SK-N-SH (cell line): ENCODE measurements at regions not wholly inside any gene's neighbourhood (a gene's known extent, or its start where the extent isn't known, plus 50 kb on each side); places are given as distances from the start of the nearest gene placed in this dataset.

ENCODE experiments used
- CTCF ChIA-PET: fragments of 300-600, 350-600 bp; formaldehyde crosslinking; extraction: SDS; loops from one replicate; lab custom pipeline; 2021; lab: Yijun Ruan, JAX
- POLR2A ChIA-PET: fragments of 350-600 bp; sonication (Branson Sonifier 250); formaldehyde crosslinking; extraction: SDS; loops from one replicate; lab custom pipeline; 2020; ENCODE audit warnings: antibody characterized with exemption, inconsistent platforms; lab: Yijun Ruan, JAX
- DNase-seq: peaks from one replicate; pipeline ENCODE4 v3.0.0; 2012
- H2AFZ ChIP-seq: fragments of 200-600 bp; sonication (generic); 2 replicates; pipeline ENCODE4 v1.8.1; 2016; ENCODE audit warnings: antibody characterized with exemption, mild to moderate bottlenecking, low read depth
- H3F3A ChIP-seq: fragments of 200-600 bp; sonication (generic); replicated peaks from 2 replicates; pipeline ENCODE3; 2016; ENCODE audit warnings: antibody characterized with exemption, mild to moderate bottlenecking; ENCODE audit not compliant: insufficient read depth
- H3K27ac ChIP-seq, 2 experiments: fragments of 200-500 bp in 1 of 2; fragments of 200-600 bp in 1 of 2; sonication (Bioruptor generic) in 1 of 2; sonication (generic), shearing (Covaris generic) in 1 of 2; 2 replicates each; pipeline versions ENCODE4 v1.5.1 to v1.6.1; 2014 to 2016; ENCODE audit warnings: low read depth in 2 of 2, inconsistent platforms in 1 of 2, low read length in 1 of 2, mild to moderate bottlenecking in 1 of 2, mixed read lengths in 1 of 2
- H3K27me3 ChIP-seq: fragments of 200-600 bp; sonication (generic), shearing (Covaris generic); 2 replicates; pipeline ENCODE4 v1.6.1; 2016; ENCODE audit warnings: mixed run types; ENCODE audit not compliant: insufficient read depth
- H3K36me3 ChIP-seq, 2 experiments: fragments of 200-500 bp in 1 of 2; fragments of 200-600 bp in 1 of 2; sonication (Bioruptor generic) in 1 of 2; sonication (generic) in 1 of 2; replicated peaks in 1 of 2; 2 replicates each; pipeline versions ENCODE3 to v1.5.1; 2014 to 2016; ENCODE audit warnings: low read length in 1 of 2, mild to moderate bottlenecking in 1 of 2; ENCODE audit not compliant: insufficient read depth in 2 of 2, control insufficient read depth in 1 of 2
- H3K4me1 ChIP-seq, 2 experiments: fragments of 200-500 bp in 1 of 2; fragments of 200-600 bp in 1 of 2; sonication (Bioruptor generic) in 1 of 2; sonication (generic), shearing (Covaris generic) in 1 of 2; 2 replicates each; pipeline versions ENCODE4 v1.5.1 to v1.6.1; 2014 to 2016; ENCODE audit warnings: low read depth in 1 of 2, low read length in 1 of 2, mixed run types in 1 of 2; ENCODE audit not compliant: insufficient read depth in 2 of 2, control insufficient read depth in 1 of 2
- H3K4me2 ChIP-seq: fragments of 200-600 bp; sonication (generic), shearing (Covaris generic); 2 replicates; pipeline ENCODE4 v1.6.1; 2017; ENCODE audit warnings: mixed run types
- H3K4me3 ChIP-seq, 2 experiments: fragments of 200-500 bp in 1 of 2; fragments of 200-600 bp in 1 of 2; sonication (Bioruptor generic) in 1 of 2; sonication (generic), shearing (Covaris generic) in 1 of 2; 2 replicates each; pipeline versions ENCODE4 v1.5.1 to v1.8.1; 2014 to 2016; ENCODE audit warnings: low read depth in 2 of 2, inconsistent platforms in 1 of 2, low read length in 1 of 2, mild to moderate bottlenecking in 1 of 2, mixed read lengths in 1 of 2, moderate library complexity in 1 of 2
- H3K79me2 ChIP-seq: fragments of 200-600 bp; sonication (generic); 2 replicates; pipeline ENCODE4 v1.8.1; 2017; ENCODE audit warnings: mild to moderate bottlenecking; ENCODE audit not compliant: insufficient read depth
- H3K9ac ChIP-seq: fragments of 200-600 bp; sonication (generic); 2 replicates; pipeline ENCODE4 v1.6.1; 2017; ENCODE audit warnings: mixed run types
- H3K9me2 ChIP-seq: fragments of 200-600 bp; sonication (generic); 2 replicates; pipeline ENCODE4 v1.6.1; 2017; ENCODE audit warnings: mixed run types
- H3K9me3 ChIP-seq: fragments of 200-600 bp; sonication (generic); 2 replicates; pipeline ENCODE4 v1.6.1; 2017; ENCODE audit warnings: mixed run types, mild to moderate bottlenecking, moderate library complexity
- H4K20me1 ChIP-seq: fragments of 200-600 bp; sonication (generic); 2 replicates; pipeline ENCODE4 v1.6.1; 2017; ENCODE audit warnings: mild to moderate bottlenecking, mixed run types; ENCODE audit not compliant: insufficient read depth
- CHD2 ChIP-seq: fragments of 150-350 bp; IDR thresholded peaks from 2 replicates; pipeline ENCODE4 v1.6.1; 2018; ENCODE audit warnings: low read length; ENCODE audit not compliant: partially characterized antibody
- CTCF ChIP-seq: fragments of 200-600 bp; sonication (generic); IDR thresholded peaks from 2 replicates; pipeline ENCODE4 v1.6.1; 2017; ENCODE audit warnings: antibody characterized with exemption, mild to moderate bottlenecking, moderate library complexity
- EZH2phosphoT487 ChIP-seq: fragments of 200-600 bp; sonication (generic); IDR thresholded peaks from 2 replicates; pipeline ENCODE4 v1.6.1; 2017; ENCODE audit warnings: low read depth, mixed run types, mild to moderate bottlenecking, antibody characterized with exemption, moderate library complexity, borderline replicate concordance
- FOSL2 ChIP-seq: IDR thresholded peaks from 2 replicates; pipeline ENCODE4 v1.4.0; 2012; ENCODE audit warnings: low read depth, mild to moderate bottlenecking, moderate library complexity, borderline replicate concordance
- RAD21 ChIP-seq: IDR thresholded peaks from 2 replicates; pipeline ENCODE4 v1.6.1; 2012; ENCODE audit warnings: mild to moderate bottlenecking, low read length
- RCOR1 ChIP-seq: fragments of 150-350 bp; IDR thresholded peaks from 2 replicates; pipeline ENCODE4 v1.6.1; 2017; ENCODE audit warnings: antibody characterized with exemption, low read length
- RXRA ChIP-seq: IDR thresholded peaks from 2 replicates; pipeline ENCODE4 v1.4.0; 2012; ENCODE audit warnings: low read depth, mild to moderate bottlenecking, borderline replicate concordance
- SMC3 ChIP-seq: IDR thresholded peaks from 2 replicates; pipeline ENCODE4 v1.6.1; 2012; ENCODE audit warnings: low read depth, low read length, improper control_type of control experiment
- YY1 ChIP-seq: IDR thresholded peaks from 2 replicates; pipeline ENCODE4 v1.4.0; 2012; ENCODE audit warnings: low read depth, mild to moderate bottlenecking
- WGBS: methylation state at CpG from one replicate; pipeline ENCODE4 v1.1.6; 2017; ENCODE audit warnings: low lambda C conversion rate; 5-methylcytosine and 5-hydroxymethylcytosine counted together
- TF ChIP-seq, protein P1 (sequence below): IDR thresholded peaks from 2 replicates; pipeline ENCODE4 v1.4.0; 2012; ENCODE audit warnings: low read depth, borderline replicate concordance
- TF ChIP-seq, protein P2 (sequence below): IDR thresholded peaks from 2 replicates; pipeline ENCODE4; 2012
- TF ChIP-seq, protein P3 (sequence below): IDR thresholded peaks from 2 replicates; pipeline ENCODE4 v1.6.1; 2012; ENCODE audit warnings: mild to moderate bottlenecking, low read depth, low read length, moderate library complexity

DNA sequence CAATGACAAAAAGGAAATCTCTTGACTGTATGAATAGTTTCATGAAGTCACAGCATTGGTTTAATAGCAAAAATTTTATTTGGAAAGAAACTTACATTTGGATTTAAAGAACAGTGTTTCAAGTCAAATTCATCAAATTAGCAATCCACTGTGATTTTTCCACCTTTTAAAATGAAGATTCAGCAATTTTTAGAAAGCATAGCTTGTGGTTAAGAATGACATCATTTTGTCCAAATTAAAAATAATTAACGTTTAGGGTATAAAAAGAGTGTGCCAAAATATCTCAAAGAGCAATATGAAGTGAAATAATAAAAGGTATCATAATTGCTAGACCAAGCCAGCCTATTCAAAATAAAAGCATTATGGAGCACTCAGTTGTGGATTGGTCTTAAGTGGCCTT lies 114.6 kb downstream of the PAX1 start:
- no peaks in the 10 kb centered on the region for H3F3A ChIP-seq

More for the DNA sequence above, 114.6 kb downstream of the PAX1 start:
- DNase-seq = no peak
- no peak overlapping the region for H3K4me2 ChIP-seq
- H3K9me3 ChIP-seq = no peaks in the 10 kb centered on the region
- ChIA-PET POLR2A (no interaction called here), CTCF (interaction anchor here (1.1 to 1.8 kb wide), 3 partner anchors 9 to 100 kb away, joined by 3 to 4 read pairs (median 3); no protein-coding TSS in a partner anchor)
- H3K9ac ChIP-seq = no peak overlapping the region
- H3K27ac ChIP-seq = no peak overlapping the region
- 0% methylated on average over 1 of the region's 1 CpG for WGBS
- no peaks in the 10 kb centered on the region for H3K27me3 ChIP-seq
- no peak overlapping the region for H2AFZ ChIP-seq
- no peaks in the 10 kb centered on the region for H3K79me2 ChIP-seq
- no peaks in the 10 kb centered on the region for H3K36me3 ChIP-seq
- no peaks in the 10 kb centered on the region for H4K20me1 ChIP-seq
- no peaks in the 10 kb centered on the region for H3K9me2 ChIP-seq
- no peaks in the 10 kb centered on the region for H3K4me1 ChIP-seq
- TF ChIP-seq RAD21 (no peak), CHD2 (no peak), YY1 (no peak), RXRA (no peak), RCOR1 (no peak), SMC3 (no peak), FOSL2 (no peak), EZH2phosphoT487 (no peak), CTCF (no peak)
- TF ChIP-seq, protein P1, sequence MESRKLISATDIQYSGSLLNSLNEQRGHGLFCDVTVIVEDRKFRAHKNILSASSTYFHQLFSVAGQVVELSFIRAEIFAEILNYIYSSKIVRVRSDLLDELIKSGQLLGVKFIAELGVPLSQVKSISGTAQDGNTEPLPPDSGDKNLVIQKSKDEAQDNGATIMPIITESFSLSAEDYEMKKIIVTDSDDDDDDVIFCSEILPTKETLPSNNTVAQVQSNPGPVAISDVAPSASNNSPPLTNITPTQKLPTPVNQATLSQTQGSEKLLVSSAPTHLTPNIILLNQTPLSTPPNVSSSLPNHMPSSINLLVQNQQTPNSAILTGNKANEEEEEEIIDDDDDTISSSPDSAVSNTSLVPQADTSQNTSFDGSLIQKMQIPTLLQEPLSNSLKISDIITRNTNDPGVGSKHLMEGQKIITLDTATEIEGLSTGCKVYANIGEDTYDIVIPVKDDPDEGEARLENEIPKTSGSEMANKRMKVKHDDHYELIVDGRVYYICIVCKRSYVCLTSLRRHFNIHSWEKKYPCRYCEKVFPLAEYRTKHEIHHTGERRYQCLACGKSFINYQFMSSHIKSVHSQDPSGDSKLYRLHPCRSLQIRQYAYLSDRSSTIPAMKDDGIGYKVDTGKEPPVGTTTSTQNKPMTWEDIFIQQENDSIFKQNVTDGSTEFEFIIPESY = no peak
- TF ChIP-seq, protein P2, sequence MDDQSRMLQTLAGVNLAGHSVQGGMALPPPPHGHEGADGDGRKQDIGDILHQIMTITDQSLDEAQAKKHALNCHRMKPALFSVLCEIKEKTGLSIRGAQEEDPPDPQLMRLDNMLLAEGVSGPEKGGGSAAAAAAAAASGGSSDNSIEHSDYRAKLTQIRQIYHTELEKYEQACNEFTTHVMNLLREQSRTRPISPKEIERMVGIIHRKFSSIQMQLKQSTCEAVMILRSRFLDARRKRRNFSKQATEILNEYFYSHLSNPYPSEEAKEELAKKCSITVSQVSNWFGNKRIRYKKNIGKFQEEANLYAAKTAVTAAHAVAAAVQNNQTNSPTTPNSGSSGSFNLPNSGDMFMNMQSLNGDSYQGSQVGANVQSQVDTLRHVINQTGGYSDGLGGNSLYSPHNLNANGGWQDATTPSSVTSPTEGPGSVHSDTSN = no peak
- TF ChIP-seq, protein P3, sequence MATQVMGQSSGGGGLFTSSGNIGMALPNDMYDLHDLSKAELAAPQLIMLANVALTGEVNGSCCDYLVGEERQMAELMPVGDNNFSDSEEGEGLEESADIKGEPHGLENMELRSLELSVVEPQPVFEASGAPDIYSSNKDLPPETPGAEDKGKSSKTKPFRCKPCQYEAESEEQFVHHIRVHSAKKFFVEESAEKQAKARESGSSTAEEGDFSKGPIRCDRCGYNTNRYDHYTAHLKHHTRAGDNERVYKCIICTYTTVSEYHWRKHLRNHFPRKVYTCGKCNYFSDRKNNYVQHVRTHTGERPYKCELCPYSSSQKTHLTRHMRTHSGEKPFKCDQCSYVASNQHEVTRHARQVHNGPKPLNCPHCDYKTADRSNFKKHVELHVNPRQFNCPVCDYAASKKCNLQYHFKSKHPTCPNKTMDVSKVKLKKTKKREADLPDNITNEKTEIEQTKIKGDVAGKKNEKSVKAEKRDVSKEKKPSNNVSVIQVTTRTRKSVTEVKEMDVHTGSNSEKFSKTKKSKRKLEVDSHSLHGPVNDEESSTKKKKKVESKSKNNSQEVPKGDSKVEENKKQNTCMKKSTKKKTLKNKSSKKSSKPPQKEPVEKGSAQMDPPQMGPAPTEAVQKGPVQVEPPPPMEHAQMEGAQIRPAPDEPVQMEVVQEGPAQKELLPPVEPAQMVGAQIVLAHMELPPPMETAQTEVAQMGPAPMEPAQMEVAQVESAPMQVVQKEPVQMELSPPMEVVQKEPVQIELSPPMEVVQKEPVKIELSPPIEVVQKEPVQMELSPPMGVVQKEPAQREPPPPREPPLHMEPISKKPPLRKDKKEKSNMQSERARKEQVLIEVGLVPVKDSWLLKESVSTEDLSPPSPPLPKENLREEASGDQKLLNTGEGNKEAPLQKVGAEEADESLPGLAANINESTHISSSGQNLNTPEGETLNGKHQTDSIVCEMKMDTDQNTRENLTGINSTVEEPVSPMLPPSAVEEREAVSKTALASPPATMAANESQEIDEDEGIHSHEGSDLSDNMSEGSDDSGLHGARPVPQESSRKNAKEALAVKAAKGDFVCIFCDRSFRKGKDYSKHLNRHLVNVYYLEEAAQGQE = no peak
- H3K4me3 ChIP-seq = no peak overlapping the region
